MM.1S (cell line): ENCODE measurements at regions not wholly inside any gene's neighbourhood (a gene's known extent, or its start where the extent isn't known, plus 50 kb on each side); places are given as distances from the start of the nearest gene placed in this dataset.

Experiments
- DNase-seq: peaks from one replicate; pipeline ENCODE4 v3.0.0-alpha.2; 2015
- H2AFZ ChIP-seq: fragments of 300-600 bp; sonication (generic); 2 replicates; pipeline ENCODE4 v1.6.0; 2016; ENCODE audit warnings: antibody characterized with exemption, low read length
- H3F3A ChIP-seq: fragments of 300-600 bp; sonication (generic); 2 replicates; pipeline ENCODE4 v1.6.1; 2016; ENCODE audit warnings: mild to moderate bottlenecking, antibody characterized with exemption, low read length, moderate library complexity, mixed read lengths; ENCODE audit not compliant: insufficient read depth
- H3K27ac ChIP-seq: fragments of 300-600 bp; sonication (generic); 2 replicates; pipeline ENCODE4 v1.5.1; 2016; ENCODE audit warnings: mild to moderate bottlenecking, low read length
- H3K27me3 ChIP-seq: fragments of 300-600 bp; sonication (generic); replicated peaks from 2 replicates; pipeline ENCODE4 v1.6.0; 2016; ENCODE audit warnings: low read length; ENCODE audit not compliant: insufficient read depth
- H3K36me3 ChIP-seq: fragments of 300-600 bp; sonication (generic); replicated peaks from 2 replicates; pipeline ENCODE4 v1.6.1; 2016; ENCODE audit warnings: mild to moderate bottlenecking, low read length, mixed read lengths; ENCODE audit not compliant: insufficient read depth
- H3K4me1 ChIP-seq: fragments of 300-600 bp; sonication (generic); 2 replicates; pipeline ENCODE4 v1.6.1; 2016; ENCODE audit warnings: low read length, mixed read lengths
- H3K4me2 ChIP-seq: fragments of 300-600 bp; sonication (generic); 2 replicates; pipeline ENCODE4 v1.6.0; 2016; ENCODE audit warnings: low read depth, low read length
- H3K4me3 ChIP-seq: fragments of 300-600 bp; sonication (generic); 2 replicates; pipeline ENCODE4 v1.5.1; 2016; ENCODE audit warnings: low read length, mixed read lengths
- H3K79me2 ChIP-seq: fragments of 300-600 bp; sonication (generic); 2 replicates; pipeline ENCODE4 v1.6.1; 2016; ENCODE audit warnings: mixed run types, low read length, mixed read lengths
- H3K9ac ChIP-seq: fragments of 300-600 bp; sonication (generic); 2 replicates; pipeline ENCODE4 v1.6.1; 2016; ENCODE audit warnings: low read length, mixed read lengths
- H3K9me2 ChIP-seq: fragments of 300-600 bp; sonication (generic); replicated peaks from 2 replicates; pipeline ENCODE4 v1.6.1; 2016; ENCODE audit warnings: mild to moderate bottlenecking, low read length, mixed read lengths; ENCODE audit not compliant: insufficient read depth
- H3K9me3 ChIP-seq: fragments of 300-600 bp; sonication (generic); replicated peaks from 2 replicates; pipeline ENCODE4 v1.6.1; 2016; ENCODE audit warnings: mild to moderate bottlenecking, low read length, mixed read lengths; ENCODE audit not compliant: insufficient read depth
- H4K20me1 ChIP-seq: fragments of 300-600 bp; sonication (generic); 2 replicates; pipeline ENCODE4 v1.6.1; 2016; ENCODE audit warnings: mild to moderate bottlenecking, low read length, moderate library complexity, mixed read lengths; ENCODE audit not compliant: insufficient read depth
- CTCF ChIP-seq: fragments of 300-600 bp; sonication (generic); IDR thresholded peaks from 2 replicates; pipeline ENCODE4 v1.5.1; 2016; ENCODE audit warnings: antibody characterized with exemption, low read length, mixed read lengths
- EZH2 ChIP-seq: fragments of 300-600 bp; sonication (generic); optimal IDR thresholded peaks from 2 replicates; pipeline ENCODE3; 2017; ENCODE audit warnings: low read depth, mild to moderate bottlenecking, antibody characterized with exemption, low read length, mixed read lengths
- EZH2phosphoT487 ChIP-seq: fragments of 300-600 bp; sonication (generic); IDR thresholded peaks from 2 replicates; pipeline ENCODE4 v1.6.1; 2018; ENCODE audit warnings: antibody characterized with exemption, low read length

GRCh38 chr1:95326023-95326422, 92.0 kb downstream of the RWDD3 start:
- Histone ChIP-seq H2AFZ (no peak overlapping the region), H3K9me2 (no peaks in the 10 kb centered on the region), H3K9ac (no peak overlapping the region), H3K27me3 (no peaks in the 10 kb centered on the region), H3K36me3 (no peaks in the 10 kb centered on the region), H3K9me3 (no peaks in the 10 kb centered on the region), H3K4me1 (no peaks in the 10 kb centered on the region), H3K27ac (no peak overlapping the region), H3K79me2 (no peaks in the 10 kb centered on the region), H3K4me2 (no peak overlapping the region), H3F3A (no peaks in the 10 kb centered on the region), H4K20me1 (no peaks in the 10 kb centered on the region), H3K4me3 (no peak overlapping the region)
- TF ChIP-seq EZH2: no peak
- TF ChIP-seq CTCF: no peak
- no peak for TF ChIP-seq EZH2phosphoT487
- DNase-seq: no peak

- TF ChIP-seq EZH2 (no peak), CTCF (no peak), EZH2phosphoT487 (no peak)
- Histone ChIP-seq H3K27ac (no peak overlapping the region), H3K9me3 (no peaks in the 10 kb centered on the region), H3K4me3 (no peak overlapping the region), H3K4me2 (no peak overlapping the region), H3K9me2 (no peaks in the 10 kb centered on the region), H2AFZ (no peak overlapping the region), H3K4me1 (no peaks in the 10 kb centered on the region), H3K36me3 (no peaks in the 10 kb centered on the region), H4K20me1 (no peaks in the 10 kb centered on the region), H3K79me2 (no peaks in the 10 kb centered on the region), H3K27me3 (no peaks in the 10 kb centered on the region), H3K9ac (no peak overlapping the region), H3F3A (no peaks in the 10 kb centered on the region)
- no peak for DNase-seq
Measured at GRCh38 chr1:95332754-95333153, 98.7 kb downstream of the RWDD3 start.

- H3K79me2 ChIP-seq: no peaks in the 10 kb centered on the region
- no peak overlapping the region for H2AFZ ChIP-seq
- no peak overlapping the region for H3K4me2 ChIP-seq
- H3F3A ChIP-seq: no peaks in the 10 kb centered on the region
- no peaks in the 10 kb centered on the region for H4K20me1 ChIP-seq
- H3K9me3 ChIP-seq: no peaks in the 10 kb centered on the region
- H3K27me3 ChIP-seq: no peaks in the 10 kb centered on the region
- H3K27ac ChIP-seq: no peak overlapping the region
- no peak for TF ChIP-seq EZH2phosphoT487
- no peak for TF ChIP-seq CTCF
- no peak for TF ChIP-seq EZH2
- H3K4me3 ChIP-seq: no peak overlapping the region
- no peak overlapping the region for H3K9ac ChIP-seq
- H3K4me1 ChIP-seq: no peaks in the 10 kb centered on the region
- no peak for DNase-seq
- H3K9me2 ChIP-seq: no peaks in the 10 kb centered on the region
- no peaks in the 10 kb centered on the region for H3K36me3 ChIP-seq
Measured at GRCh38 chr1:95339377-95339776, 105.4 kb downstream of the RWDD3 start.
